ENCODE measurements at regions not wholly inside any gene's neighbourhood (a gene's known extent, or its start where the extent isn't known, plus 50 kb on each side); places are given as distances from the start of the nearest gene placed in this dataset.

DNA sequence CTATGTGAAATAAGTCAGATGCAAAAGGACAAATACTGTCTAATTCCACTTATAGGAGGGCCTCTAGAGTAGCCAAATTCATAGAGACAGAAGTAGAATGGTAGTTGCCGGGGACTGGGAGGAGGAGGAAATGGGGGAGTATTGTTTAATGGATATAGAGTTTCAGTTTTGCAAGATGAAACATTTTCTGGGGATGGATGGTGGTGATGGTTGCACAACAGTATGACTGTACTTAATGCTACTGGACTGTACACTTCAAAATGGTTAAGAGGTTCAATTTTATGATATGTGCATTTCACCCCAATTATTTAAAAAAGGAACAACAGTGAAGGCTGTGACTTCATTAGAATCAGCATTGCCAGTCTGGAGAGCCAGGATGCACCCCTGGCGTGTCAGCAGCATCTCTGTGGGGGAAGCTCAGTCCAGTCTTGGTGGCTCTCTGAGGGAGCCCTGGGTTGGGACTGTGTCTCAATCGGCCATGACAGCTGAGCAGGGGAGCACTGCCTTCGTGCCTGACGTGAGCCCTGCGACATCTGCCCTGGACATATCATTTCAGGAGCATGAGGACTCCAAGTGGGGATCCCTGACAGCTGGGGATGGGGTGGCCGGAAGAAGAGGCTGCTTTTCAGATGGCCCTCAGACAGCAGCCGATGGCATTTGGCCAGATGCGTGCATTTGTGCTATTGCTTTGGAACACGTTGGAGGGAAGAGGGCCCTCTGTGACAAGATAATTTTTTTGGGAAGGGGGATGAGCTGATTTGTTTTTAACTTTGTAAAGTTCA is 130.8 kb upstream of the STC2 start:
- no peak for DNase-seq

GRCh38 chr5:173457482-173457881 is 129.3 kb upstream of the STC2 start:
- DNase-seq, result no peak

DNA sequence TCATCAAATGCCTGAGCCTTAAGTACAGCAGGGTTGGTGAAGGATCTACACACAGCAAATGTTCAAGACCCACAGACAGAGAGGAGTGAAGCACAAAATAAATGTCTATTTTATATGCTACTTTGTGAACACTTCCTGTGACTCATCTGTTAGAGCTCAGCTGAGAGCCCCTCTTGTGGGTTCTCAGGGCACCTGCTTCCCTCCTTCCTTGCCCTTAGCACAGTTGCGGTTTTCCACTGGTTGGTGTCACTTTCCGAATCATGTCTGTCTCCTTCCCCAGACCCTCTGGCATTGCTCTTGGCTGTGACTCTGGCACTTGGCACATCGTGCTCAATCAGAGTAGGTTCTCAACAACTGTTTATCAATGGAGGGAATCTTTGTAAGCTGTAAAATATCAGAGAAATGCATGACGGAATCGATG is 128.5 kb upstream of the STC2 start:
- no peak for DNase-seq

DNA sequence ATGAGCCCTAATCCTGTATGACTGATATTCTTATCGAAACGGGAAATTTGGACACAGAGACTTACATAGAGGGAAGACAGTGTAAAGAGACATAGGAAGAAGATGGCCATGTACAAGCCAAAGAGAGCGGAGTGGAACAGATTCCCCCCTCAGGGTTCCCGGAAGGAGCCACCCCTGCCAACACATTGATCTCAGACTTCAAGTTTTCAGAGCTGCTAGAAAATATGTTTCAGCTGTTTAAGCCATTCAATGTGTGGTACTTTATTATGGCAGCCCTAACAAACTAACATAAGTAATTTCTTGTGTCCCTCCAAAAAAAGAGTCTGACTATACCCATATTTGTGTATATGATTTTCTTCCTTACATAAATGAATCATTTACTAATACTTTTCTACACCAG is 128.0 kb upstream of the STC2 start:
- no peak for DNase-seq

DNA sequence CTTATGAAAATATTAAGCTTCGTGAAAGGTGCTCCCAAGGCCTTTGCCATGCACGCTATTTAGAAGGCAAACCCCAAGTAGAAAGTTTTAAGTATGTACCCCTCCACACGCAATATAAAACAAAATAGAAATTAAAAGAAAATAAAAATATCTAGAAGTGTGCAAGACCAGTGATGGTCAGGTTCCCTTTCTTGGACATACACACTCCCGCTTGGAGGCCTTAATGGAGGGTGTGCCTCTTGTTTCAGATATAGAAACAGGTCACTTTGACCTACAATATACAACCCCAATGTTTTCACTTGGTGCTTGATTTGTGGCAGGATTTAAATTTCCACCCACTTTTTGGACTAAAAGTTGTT is 127.4 kb upstream of the STC2 start:
- DNase-seq, result no peak

DNA sequence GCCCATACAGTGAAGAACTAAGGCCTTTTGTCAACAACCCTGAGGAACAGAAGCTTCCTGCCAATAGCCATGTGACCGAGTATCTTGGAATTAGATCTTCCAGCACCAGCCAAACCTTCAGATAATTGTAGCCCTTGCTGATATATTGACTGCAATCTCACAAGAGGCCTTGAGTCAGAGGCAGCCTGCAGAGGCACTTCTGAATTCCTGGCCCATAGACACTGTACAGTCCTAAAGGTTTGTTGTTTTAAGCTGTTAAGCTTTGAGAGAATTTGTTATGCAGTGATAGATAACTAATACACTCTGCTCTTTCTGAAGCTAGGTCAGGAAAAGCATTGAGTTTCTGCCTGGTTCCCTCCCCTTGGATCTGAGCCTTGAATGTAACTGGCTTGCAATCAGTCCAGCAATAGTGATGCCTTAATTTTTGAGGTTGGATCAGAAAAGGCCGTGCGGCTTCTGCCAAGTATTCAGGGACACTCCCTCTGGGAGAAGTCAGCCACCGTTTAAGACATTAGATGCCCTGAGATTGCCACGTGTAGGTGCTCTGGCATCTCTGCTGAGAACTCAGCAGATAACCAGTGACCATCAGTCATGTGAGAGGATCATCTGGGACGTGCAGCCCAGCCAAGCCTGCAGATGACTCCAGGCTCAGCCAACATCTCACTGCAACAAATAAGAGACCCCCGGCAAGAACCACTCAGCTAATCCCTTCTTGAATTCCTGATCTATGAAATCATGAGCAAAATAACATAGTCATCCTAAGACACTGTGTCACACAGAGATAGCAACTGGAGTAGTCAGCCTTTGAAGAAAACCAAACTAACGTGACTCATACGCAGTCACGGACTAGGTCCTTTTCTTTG is 126.8 kb upstream of the STC2 start:
- no peak for DNase-seq

GRCh38 chr5:173454361-173454735 is 126.1 kb upstream of the STC2 start:
- no peak for DNase-seq

DNA sequence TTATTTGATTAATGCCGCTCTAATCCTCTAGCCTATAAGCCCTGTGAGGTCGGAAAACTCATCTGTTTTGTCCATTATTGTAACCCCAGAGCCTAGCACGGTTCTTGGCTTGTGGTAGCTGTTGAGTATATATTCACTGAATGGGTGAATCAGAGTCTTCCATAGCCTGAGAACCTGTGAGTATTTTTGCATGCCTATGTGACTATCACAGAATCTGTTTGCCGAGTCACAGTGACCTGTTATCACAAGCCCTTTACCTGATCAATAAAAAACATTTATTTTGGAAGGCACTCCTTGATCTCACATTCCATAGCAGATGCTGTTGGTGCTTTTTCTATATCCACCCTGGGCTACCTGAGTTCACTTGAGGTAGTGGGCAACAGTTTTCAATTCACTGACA is 125.0 kb upstream of the STC2 start:
- DNase-seq, result peak; percentile 7

DNA sequence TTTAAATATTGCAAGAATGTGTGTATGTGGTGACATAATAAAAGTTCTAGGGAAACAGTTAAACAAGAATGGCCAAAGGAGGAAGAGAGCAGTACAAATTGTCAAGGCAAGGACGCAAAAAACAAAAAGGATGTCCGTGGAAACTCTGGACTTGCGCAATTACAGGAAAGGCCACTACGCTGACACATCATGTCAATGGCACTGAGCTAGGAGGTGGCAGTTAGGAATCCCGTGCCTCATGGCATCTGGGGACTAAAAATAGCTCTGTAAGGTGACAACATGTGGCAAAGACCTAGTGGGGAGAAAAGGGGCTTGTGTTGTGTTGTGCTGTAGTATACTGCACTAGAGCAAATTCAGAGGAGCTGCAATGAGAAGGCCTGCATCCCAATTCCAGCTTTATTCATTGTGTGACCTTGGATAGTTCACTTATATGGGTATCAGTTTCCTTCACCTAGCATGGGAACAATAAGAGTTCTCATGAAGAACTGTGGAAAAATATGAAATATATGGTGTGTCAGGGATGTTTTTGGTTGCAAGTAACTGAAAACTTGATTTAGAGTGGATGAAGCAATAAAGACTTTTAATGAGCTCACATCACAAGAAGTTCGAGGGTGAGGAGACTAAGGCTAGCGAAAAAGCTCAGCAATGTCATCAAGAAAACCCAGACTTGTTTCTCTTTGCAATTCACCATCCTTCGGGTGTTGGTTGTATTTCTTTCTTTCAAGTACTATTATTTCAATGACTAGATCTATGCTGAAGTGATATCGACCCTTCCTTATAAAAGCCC is 124.1 kb upstream of the STC2 start:
- no peak for DNase-seq

- no peak for DNase-seq
Measured at GRCh38 chr5:173451651-173452050, 123.4 kb upstream of the STC2 start.

GRCh38 chr5:173451031-173451430 is 122.8 kb upstream of the STC2 start:
- DNase-seq, result peak; percentile 37

DNA sequence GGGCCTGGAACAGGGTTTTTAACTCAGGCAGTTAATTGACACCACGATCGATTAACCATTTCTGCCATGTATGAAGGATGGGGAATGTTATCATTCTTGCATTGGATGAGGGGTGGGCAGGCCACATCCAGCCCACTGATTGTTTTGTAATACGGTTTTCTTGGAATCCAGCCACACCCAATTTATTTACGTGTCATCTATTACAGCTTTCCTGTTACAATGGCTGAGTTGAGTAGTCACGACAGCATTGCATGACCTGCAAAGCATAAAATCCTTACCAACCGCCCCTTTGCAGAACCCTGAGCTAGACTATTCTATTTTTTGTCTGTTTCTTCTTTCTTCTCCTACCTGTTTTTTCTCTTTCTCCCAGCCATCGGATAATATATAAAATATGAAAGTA is 122.0 kb upstream of the STC2 start:
- no peak for DNase-seq

GRCh38 chr5:173448856-173449255 is 120.6 kb upstream of the STC2 start:
- DNase-seq, result no peak

GRCh38 chr5:173443971-173444370 is 115.8 kb upstream of the STC2 start:
- DNase-seq, result no peak

DNA sequence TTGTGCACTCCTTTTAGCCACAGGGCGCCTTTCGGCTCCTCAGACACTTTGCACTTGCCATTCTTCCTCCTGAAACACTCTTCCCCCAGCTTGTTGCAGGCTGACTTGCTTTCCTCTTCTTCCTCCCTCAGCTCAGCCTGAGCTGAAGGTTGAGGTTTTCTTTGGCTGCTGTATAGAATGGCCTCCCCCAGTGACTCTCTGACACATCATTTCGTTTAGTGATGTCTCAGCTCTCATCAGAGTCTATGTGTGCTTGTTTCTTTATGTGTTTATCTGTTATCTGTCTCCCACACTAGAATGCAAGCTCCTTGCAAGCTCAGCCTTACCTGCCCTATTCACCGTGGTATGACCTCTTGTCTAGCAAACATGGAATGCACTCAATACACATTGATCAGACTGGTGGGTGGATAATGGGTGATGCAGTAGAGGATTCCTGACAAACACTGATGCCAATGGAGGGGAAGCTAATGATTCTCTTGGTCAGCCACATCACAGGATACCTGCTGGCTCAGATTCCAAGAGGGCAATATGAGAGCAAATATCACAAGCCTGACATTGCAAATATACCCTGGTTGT is 112.9 kb upstream of the STC2 start:
- no peak for DNase-seq

GRCh38 chr5:173438951-173439350 is 110.7 kb upstream of the STC2 start:
- DNase-seq, result no peak

GRCh38 chr5:173435447-173435846 is 107.2 kb upstream of the STC2 start:
- DNase-seq, result no peak

- no peak for DNase-seq
Measured at GRCh38 chr5:173434270-173434669, 106.1 kb upstream of the STC2 start.

- DNase-seq, result no peak
Measured at GRCh38 chr5:173430394-173430793, 102.2 kb upstream of the STC2 start.

DNA sequence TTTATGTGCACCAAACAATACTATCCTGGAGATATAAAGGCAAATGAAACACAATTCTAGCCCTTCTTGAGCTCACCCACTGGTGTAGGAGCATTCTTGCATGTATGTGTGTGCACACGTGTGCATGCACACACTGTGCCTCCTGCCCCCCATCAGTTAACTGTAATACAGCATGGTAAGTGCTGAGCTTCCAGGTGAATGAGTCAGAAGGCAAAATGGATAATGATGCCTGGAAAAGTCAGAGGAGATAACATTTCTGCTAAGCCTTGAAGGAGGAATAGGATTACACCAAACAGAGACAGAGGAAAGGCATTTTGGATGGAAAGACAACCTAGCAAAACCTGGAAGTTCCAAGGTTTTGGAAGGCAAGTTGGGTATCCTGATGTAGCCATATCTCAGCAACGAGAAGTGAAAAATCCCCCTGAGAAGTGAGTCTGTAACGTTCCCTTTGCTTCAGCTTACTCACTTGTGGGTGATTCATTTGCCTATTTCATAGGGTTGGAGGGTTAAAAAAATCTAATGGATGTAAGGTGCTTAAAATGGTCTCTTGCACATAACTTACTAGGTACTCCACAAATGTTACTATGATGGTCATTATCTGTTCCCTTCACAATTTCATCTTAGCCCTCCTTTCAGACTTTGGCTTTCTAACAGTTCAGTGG is 101.4 kb upstream of the STC2 start:
- no peak for DNase-seq

- DNase-seq, result no peak
Measured at GRCh38 chr5:173423452-173424117, 95.4 kb upstream of the STC2 start.

- DNase-seq, result no peak
Measured at GRCh38 chr5:173420108-173420507, 91.9 kb upstream of the STC2 start.

All from NCI-H82 (cell line).